ENCODE measurements at regions not wholly inside any gene's neighbourhood (a gene's known extent, or its start where the extent isn't known, plus 50 kb on each side); places are given as distances from the start of the nearest gene placed in this dataset.

- DNase-seq: peak; percentile 40
Observed at GRCh38 chr18:61727241-61728193, 165.3 kb downstream of the RNF152 start.

- DNase-seq: no peak
Observed at GRCh38 chr18:61724532-61724931, 168.3 kb downstream of the RNF152 start.

- no peak for DNase-seq
Observed at GRCh38 chr18:61722247-61722646, 170.6 kb downstream of the RNF152 start.

GRCh38 chr18:61720496-61720895 is 172.3 kb downstream of the RNF152 start:
- no peak for DNase-seq

- no peak for DNase-seq
Observed at GRCh38 chr18:61719671-61720070, 173.1 kb downstream of the RNF152 start.

- DNase-seq: no peak
Observed at GRCh38 chr18:61718944-61719343, 173.9 kb downstream of the RNF152 start.

GRCh38 chr18:61714421-61714820 is 178.4 kb downstream of the RNF152 start:
- no peak for DNase-seq

GRCh38 chr18:61713502-61713901 is 179.3 kb downstream of the RNF152 start:
- no peak for DNase-seq

- no peak for DNase-seq
Observed at GRCh38 chr18:61710082-61710620, 182.7 kb downstream of the RNF152 start.

- no peak for DNase-seq
Observed at GRCh38 chr18:61706276-61706915, 186.4 kb downstream of the RNF152 start.

GRCh38 chr18:61703508-61703907 is 189.3 kb downstream of the RNF152 start:
- DNase-seq: no peak

- peak; percentile 43 for DNase-seq
Observed at GRCh38 chr18:61702007-61702406, 190.8 kb downstream of the RNF152 start.

GRCh38 chr18:61699397-61700110 is 193.3 kb downstream of the RNF152 start:
- no peak for DNase-seq

GRCh38 chr18:61697306-61697909 is 195.4 kb downstream of the RNF152 start:
- DNase-seq: no peak

- DNase-seq: no peak
Observed at GRCh38 chr18:61694236-61694635, 198.6 kb downstream of the RNF152 start.

- peak; percentile 20 for DNase-seq
Observed at GRCh38 chr18:61690418-61691138, 202.2 kb downstream of the RNF152 start.

- no peak for DNase-seq
Observed at GRCh38 chr18:61687317-61687716, 205.5 kb downstream of the RNF152 start.

- no peak for DNase-seq
Observed at GRCh38 chr18:61683856-61684255, 209.0 kb downstream of the RNF152 start.

GRCh38 chr18:61681065-61681464 is 211.7 kb downstream of the RNF152 start:
- no peak for DNase-seq

- DNase-seq: no peak
Observed at GRCh38 chr18:61679836-61680235, 213.0 kb downstream of the RNF152 start.

- no peak for DNase-seq
Observed at GRCh38 chr18:61677435-61677970, 215.3 kb downstream of the RNF152 start.
